HG03139 (cell line): ENCODE measurements at regions not wholly inside any gene's neighbourhood (a gene's known extent, or its start where the extent isn't known, plus 50 kb on each side); places are given as distances from the start of the nearest gene placed in this dataset.
"Not testable (repeated sequence)": the region's sequence is repeated elsewhere in the genome, so short reads cannot be mapped to it uniquely, and the experiment has no call there.

Experiments
- ATAC-seq: cut with Tn5 transposase; IDR thresholded peaks from one replicate; pipeline ENCODE4 v1.9.1; 2021; ENCODE audit not compliant: unreplicated experiment

DNA sequence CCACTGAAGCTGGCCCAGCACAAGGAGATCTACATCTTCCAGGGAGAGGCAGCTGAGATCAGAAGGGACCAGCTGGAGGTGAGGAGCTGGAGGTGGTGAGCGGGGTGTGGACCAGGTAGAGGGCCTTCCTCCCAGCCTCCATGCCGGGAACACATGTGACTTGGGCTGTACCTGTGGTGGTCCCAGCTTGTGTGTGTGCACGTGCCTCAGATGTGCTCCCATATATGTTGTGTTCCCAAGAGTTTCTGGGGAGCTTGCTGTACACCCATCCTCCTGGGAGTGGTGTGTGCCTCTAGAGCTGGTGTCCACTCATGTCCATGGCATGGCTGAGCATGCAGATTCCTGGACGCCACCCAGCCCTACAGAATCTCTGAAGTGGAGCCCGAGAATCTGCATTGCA, 183.7 kb upstream of the AKAP13 start:
- not testable (repeated sequence) for ATAC-seq

DNA sequence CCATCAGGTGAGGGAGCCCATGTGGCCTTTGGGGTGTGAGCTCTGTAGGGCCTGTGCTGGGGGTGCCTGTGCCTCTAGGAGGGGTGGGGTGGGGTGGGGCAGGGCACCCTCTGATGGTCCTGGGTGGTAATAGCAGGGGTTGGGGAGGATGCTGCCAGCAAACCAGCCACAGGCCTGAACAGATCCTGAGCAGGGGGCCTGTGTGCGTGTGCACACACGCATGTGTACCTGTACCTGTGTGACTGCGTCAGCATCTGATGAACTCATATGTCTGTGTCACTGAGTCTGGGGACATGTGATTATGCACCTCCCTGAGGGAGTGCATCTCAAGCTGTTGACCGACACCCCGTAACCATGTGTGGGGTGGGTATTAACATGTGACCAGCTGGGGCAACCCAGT, 182.8 kb upstream of the AKAP13 start:
- ATAC-seq: not testable (repeated sequence)

DNA sequence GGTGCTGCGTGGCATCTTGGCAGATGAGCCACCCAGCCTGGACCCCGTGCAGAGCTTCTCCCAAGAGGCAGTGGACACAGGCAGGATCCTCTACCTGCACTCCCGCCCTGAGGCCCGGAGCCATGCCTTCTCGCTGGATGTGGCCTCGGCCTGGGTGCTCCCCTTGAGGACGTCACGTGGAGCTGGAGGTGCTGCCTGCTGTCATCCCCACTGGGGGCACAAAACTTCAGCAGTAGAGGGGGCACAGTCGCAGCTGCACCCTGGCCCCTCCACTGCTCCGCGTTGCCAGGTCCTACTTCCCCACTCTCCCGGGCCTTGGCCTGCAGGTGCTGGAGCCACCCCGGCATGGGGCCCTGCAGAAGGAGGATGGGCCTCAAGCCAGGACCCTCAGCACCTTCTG, 182.0 kb upstream of the AKAP13 start:
- not testable (repeated sequence) for ATAC-seq

- peak; percentile 97 for ATAC-seq
These were observed 180.2 kb upstream of the AKAP13 start for GRCh38 chr15:85200215-85200614.

- ATAC-seq: not testable (repeated sequence)
These were observed 179.1 kb upstream of the AKAP13 start for GRCh38 chr15:85201118-85201793.

DNA sequence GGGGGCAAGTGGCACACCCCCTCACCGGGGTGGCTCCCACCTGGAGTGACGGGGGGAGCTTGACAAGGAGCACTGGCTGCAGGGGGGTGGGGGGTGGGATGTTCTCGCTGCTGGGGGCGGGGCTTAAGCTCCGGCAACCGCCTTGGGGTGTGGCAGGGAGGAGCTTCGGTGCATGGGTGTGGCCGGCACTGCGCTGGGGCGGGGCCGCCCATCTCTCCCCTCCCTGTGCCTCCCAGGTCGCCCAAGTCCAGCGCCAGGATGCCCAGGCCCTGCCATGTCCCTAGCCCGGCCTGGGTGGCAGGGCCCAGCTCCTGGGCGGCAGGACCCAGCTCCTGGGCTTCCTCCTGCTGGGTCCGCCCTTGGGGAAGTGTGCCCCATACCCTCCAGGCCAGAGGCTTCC, 175.9 kb upstream of the AKAP13 start:
- not testable (repeated sequence) for ATAC-seq

GRCh38 chr15:85233791-85234325, 146.5 kb upstream of the AKAP13 start:
- not testable (repeated sequence) for ATAC-seq

GRCh38 chr15:85234450-85235196, 145.8 kb upstream of the AKAP13 start:
- ATAC-seq: not testable (repeated sequence)

DNA sequence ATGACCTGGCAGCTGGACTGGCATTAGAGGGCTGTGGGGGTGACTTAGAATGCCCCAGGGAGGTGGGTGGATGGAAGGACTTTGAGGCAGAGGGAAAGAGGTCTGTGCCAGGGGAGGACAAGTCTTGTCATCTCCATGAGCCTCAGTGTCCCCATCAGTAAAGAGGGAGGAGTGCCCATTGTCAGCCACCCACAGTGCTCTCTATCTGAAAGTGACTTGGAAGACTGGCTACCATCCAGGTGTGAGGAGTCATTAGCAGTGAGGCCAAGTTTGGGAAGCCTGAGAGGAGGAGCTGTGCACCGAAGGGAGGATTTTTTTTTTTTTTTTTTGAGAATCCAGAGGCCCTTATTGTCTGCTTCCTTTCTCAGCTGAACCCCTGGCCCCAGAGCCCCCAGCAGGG, 136.3 kb upstream of the AKAP13 start:
- ATAC-seq: not testable (repeated sequence)

DNA sequence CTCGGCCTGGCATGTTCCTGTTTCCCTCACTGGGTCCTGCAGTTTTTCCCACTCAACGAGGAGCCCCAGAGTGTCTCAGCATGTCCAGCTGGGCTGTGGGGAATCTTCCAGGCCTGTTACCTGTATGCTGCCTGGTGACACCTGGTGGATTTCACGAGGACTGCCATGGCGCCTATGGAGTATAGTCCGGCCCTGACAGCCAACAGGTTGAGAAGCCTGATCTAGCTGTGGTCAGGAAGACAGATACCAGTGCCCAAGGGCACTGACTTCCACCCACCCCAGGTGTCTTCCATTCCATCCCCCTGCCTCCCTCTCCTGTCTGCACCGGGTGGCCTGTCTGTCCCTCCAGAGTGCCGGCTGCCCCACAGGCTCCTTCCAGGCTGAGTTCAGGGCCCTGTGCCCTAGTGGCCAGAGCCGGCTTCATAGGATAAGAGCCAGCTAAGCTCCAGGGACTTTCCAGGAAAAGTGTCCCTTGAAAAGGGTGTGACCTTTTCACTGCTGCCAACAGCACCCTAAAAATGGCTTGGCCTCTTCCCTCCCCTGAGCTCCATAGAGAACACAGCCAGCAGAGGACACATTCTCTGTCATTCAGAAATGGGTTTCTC, 129.4 kb upstream of the AKAP13 start:
- not testable (repeated sequence) for ATAC-seq

GRCh38 chr15:85253196-85253915, 127.0 kb upstream of the AKAP13 start:
- not testable (repeated sequence) for ATAC-seq

GRCh38 chr15:85254961-85255360, 125.4 kb upstream of the AKAP13 start:
- ATAC-seq: not testable (repeated sequence)

- not testable (repeated sequence) for ATAC-seq
These were observed 124.9 kb upstream of the AKAP13 start for GRCh38 chr15:85255502-85255901.

DNA sequence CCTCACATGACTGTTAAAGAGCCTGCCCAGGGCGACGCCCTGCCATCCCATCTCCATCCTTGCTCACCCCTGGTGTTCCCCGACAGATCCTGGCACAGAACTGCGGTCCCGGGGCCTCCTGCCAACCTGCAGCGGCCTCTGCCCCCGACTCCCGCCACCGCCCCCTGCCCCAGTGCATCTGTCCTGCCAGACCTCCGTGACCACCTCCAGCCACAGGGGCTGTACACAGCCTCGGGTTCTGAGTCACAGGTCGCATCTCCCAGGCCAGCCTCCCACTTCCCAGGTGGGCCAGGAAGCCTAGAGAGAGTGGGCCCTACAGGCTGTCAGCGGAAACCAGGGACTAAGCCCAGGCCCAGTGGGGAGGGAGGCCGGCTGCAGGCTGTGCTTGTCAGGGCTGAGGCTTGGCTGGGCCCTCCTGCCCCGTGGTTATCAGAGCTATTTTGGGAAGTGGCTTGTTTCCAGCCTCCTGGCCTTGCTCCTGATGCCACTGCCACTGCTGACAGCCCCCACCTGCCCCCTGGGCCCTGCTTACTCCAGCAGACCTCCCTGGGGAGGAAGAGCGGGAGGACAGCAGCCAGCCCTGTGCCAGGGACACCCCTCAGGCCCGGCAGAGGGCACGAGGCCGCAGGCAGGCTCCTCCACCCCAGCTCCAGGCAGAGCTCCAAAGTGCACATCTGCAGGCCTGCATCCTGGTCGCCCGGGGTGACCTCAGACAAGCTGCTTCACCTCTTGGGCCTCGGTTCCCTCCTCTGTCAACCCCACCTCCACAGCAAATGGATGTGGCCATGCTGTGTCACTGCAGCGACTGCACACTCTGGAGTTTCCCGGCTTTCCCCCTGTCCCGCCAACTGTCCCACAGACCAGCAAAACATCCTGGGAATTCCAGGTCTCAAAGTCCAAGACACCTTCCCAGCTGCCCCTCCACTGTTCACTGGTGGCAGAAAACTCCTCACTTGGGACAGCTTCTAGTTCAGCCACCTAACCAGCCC, 124.1 kb upstream of the AKAP13 start:
- ATAC-seq: not testable (repeated sequence)

DNA sequence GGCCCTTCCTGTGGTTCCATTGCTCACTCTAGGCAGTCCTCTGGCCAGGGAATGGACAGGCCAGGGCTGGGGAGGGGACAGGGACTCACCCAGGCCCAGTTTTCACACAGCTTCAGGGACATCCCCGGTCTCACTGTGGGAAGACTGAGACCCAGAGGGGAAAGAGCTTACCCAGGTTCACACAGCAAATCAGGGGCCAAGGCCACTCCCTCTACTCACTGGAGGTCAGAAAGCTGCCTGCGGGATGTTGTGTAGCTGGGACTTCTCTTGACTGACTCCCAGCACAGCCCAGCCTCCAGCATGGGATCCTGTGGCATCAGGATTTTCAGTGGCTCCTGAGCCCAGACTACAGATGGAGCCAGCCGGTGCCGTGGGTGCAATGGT, 122.3 kb upstream of the AKAP13 start:
- ATAC-seq: peak; percentile 8

DNA sequence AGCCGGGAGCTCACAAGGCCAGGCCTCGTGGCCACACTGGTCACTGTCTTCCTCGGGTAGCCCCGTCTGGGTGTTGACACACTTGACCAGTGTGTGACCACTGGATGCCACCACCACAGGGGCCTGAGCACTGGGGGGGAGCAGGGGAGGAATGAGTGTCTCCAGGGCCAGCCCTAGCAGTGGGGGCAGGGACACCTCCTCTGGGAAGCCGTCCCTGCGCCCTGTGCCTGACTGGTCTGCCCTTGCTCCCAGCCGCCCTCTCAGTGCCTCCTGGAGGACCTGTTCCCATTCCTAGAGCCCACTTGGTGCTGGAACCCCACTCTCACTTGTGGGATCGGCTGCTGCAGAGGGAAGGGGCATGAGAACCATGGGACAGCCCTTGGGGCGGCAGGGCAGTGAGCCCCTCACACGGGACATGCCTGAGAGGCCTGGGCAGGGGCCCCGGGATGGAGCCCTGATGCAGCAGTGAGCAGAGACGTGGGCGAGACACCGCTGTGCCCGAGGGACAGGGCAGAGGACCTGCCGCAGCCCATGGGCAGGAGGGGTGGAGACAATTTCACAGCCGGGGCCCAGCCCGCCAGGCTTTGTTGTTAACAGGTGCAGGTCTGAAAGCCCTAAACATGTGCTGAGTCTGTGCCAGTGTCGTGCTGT, 121.7 kb upstream of the AKAP13 start:
- ATAC-seq: not testable (repeated sequence)

DNA sequence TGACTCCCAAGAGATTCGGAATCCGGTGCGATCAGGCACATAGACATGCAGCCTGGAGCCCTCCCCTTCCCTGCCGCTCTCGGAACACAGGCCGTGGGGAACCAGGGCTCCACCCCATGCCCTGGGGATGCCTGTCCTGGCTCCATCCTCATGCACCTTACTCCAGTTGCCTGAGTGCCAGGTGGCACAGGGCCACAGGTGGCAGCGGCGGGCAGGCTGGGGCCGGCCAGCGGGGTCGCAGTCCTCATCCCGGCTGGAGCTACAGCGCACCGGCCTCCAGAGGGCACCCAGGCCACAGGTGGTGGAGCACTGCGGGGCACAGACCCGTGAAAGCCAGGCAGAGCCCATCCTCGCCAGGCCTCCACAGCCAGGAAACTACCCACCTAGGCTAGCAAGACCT, 119.9 kb upstream of the AKAP13 start:
- ATAC-seq: not testable (repeated sequence)

GRCh38 chr15:85262461-85263055, 117.8 kb upstream of the AKAP13 start:
- ATAC-seq: not testable (repeated sequence)
